GM12873 (cell line): ENCODE measurements at regions not wholly inside any gene's neighbourhood (a gene's known extent, or its start where the extent isn't known, plus 50 kb on each side); places are given as distances from the start of the nearest gene placed in this dataset.

Source experiments
- TF ChIP-seq, protein P1 (sequence below): IDR thresholded peaks from 2 replicates; pipeline ENCODE4 v1.5.1; 2012; ENCODE audit warnings: low read depth, mild to moderate bottlenecking, moderate library complexity, low read length, control low read depth; ENCODE audit not compliant: insufficient read depth; ENCODE audit errors: missing control alignments

DNA sequence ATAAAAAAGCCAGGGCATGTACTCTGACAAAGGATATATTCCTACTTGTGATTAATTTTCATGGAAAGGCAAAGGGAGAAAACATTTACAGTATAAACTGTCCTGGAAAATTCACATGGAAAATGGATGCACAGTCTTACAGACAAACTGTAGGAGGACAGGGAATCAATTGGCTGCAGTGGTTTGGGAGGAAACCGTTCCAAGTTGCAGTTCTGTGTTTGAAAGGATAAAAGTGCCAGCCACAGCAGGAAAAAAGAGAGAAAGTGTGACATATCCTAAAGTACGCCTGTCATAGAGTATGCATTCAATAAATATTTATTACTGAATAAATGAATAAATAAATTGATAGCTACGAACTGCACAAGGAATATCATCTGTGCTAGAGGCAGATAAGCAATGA is 462.9 kb downstream of the RAB38 start:
- TF ChIP-seq, protein P1, sequence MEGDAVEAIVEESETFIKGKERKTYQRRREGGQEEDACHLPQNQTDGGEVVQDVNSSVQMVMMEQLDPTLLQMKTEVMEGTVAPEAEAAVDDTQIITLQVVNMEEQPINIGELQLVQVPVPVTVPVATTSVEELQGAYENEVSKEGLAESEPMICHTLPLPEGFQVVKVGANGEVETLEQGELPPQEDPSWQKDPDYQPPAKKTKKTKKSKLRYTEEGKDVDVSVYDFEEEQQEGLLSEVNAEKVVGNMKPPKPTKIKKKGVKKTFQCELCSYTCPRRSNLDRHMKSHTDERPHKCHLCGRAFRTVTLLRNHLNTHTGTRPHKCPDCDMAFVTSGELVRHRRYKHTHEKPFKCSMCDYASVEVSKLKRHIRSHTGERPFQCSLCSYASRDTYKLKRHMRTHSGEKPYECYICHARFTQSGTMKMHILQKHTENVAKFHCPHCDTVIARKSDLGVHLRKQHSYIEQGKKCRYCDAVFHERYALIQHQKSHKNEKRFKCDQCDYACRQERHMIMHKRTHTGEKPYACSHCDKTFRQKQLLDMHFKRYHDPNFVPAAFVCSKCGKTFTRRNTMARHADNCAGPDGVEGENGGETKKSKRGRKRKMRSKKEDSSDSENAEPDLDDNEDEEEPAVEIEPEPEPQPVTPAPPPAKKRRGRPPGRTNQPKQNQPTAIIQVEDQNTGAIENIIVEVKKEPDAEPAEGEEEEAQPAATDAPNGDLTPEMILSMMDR = no peak

DNA sequence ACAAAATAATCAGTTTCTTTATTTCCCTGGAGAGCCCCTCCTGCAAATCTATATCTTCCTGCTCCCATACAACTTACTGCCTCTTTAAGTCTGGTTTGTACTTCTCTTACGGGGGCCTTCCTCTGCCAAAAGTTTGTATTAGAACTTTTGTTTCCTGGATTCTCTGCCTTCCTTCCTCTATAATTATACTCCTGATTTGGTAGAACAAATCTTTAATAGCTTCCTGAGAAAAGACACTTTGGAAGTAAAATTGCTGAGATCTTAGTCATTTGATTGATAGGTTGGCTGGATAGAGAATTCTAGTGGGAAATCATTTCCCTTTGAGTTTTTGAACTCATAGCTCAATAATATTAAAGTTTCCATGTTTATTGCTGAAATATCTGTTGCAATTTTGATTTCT is 499.2 kb downstream of the RAB38 start:
- TF ChIP-seq, protein P1 = no peak

DNA sequence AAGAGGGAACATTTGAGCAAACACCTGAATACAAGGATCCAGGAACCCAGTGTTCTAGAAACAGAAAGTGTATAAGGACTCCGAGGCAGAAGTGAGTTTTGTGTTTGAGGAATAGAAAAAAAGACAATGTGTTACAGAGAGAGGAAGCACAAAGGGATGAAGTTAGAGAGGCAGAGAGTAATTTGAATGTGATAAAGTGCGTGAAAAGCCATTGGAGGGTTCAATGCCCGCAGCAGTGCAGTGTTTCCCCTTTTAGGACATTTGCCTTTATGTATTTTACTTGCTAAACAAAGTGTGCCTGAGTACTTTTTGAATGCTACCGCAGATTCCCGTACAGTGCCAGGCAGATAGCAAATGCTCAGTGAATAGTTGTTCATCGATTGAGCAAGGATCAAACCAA is 508.5 kb downstream of the RAB38 start:
- TF ChIP-seq, protein P1 = no peak

DNA sequence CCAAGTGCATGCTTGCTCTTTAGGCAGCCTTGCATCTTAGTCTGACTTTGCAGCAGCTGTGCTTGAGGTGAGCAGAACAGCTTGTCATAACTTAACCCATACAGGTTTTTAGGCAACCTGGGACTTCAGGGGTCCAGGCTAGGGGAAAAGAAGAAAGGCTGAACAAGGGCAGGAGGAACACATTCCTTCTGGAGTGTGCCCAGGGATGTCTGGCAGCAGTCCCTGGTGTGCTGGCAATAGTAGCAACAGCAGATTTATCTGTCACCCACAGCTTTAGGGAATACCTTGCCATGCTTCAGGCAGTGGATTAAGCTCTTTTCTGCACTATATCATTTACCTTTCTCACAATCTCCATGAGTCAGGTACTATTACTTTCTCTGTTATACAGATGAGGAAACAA is 513.0 kb downstream of the RAB38 start:
- TF ChIP-seq, protein P1 = no peak

DNA sequence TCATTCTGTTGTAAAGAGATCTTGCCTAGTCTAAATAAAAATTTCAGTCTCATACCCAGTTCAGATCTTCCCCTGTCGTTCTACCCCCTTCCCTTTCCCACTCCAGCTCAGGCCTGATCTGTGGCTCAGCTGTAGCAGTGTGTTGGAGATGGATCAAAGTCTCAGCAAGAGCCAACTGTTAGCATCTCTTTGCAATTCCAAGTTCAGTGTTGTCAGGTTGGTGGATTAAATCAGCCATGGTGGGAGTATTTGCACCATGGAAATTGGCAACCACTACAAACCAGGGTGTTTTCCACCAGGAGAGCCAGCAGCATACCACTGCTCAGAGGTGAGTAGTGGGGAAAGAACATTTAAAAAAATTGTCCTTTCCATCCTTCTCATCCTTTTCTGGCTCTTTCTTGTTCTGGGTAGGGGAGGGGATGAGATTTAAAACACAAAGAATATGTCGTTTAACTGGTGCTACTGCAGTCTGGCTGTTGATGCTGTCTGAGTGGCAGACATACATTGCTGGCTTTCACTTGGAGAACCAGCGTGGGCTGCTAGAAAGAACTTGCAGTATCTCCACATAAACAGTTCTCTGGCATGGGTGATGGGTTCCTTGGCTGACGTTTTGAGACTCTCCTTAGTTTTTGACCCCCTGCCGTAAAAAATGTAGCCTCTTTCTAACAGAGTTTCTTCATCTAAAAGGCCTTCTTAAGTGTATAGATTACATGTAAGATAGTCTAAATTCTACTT is 514.1 kb downstream of the RAB38 start:
- TF ChIP-seq, protein P1 = no peak

DNA sequence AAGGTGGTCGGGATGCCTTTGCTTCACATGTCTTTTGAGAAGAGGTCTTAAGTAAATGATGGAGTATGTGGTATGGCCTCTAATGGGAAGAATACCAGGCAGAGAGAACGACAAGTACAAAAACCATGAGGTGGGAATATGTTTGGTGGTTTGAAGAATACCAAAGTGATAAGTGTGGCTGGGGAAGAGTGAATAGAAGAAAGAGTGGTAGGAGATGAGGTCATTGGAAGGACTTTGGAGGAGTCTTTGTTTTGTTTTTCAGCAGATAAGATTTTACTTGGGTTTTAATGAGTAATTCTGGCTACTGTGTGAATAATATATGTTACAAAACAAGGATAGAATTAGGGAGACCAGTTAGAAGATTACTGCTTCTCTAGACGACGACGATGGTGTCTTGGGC is 515.4 kb downstream of the RAB38 start:
- TF ChIP-seq, protein P1 = no peak

DNA sequence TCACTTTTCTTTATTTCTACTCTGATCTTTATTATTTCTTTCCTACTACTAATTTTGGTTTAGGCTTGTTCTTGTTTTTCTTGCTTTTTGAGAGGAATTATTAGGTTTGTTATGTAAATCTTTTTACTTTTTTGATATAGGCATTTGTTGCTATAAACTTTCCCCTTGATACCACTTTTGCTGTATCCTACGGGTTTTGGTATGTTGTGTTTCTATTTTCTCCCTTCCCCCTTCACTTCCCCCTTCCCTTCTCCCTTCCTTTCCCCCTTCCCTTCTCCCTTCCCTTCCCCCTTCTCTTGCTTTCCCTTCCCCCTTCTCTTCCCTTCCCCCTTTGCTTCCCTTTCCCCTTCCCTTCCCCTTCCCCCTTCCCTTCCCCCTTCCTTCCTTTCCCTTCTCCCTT is 529.6 kb downstream of the RAB38 start:
- TF ChIP-seq, protein P1 = no peak
